HG03378 (cell line): ENCODE measurements at regions not wholly inside any gene's neighbourhood (a gene's known extent, or its start where the extent isn't known, plus 50 kb on each side); places are given as distances from the start of the nearest gene placed in this dataset.

Experiments used
- ATAC-seq: cut with Tn5 transposase; IDR thresholded peaks from one replicate; pipeline ENCODE4 v1.9.1; 2021; ENCODE audit warnings: mild to moderate bottlenecking, moderate library complexity; ENCODE audit not compliant: unreplicated experiment

GRCh38 chr6:113170454-113170853 is 686.7 kb upstream of the MARCKS start:
- ATAC-seq = no peak

DNA sequence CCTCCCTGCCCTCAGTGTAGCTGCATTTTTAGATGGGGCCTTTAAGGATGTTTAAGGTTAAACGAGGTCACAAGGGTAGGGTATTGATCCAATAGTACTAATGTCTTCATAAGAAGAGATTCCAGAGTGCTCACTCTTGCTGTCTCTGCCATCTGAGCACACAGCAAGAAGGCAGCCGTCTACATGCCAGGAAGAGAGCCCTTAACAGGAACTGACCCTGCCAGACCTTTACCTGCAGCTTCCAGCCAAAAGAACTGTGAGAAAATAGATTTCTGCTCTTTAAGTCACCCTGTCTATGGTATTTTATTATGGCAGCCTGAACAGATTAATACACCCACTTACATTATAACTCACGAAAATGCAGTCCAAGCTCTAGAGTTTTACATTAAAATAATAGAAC is 685.3 kb upstream of the MARCKS start:
- no peak for ATAC-seq

DNA sequence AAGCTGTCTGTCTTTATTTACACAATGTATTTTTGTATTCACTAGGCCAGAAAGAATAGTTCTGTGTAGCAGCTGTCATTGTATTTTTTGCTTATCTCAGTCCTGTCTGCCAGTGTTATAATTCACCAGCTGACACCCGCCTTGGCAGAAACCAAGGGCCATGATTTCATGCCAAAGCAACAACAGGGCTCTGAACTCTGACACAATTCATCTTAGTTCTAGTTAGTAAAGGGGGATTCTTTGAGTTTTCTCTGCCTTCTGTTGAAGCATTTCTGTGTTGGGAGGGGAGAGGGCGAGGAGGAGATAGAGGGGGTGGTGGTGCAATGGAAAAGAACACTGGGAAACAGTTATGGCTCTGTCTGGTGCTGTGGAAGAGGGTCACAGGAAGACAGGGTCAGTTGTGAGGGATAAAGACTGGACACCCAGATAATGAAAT is 684.6 kb upstream of the MARCKS start:
- ATAC-seq = no peak

GRCh38 chr6:113178349-113178748 is 678.8 kb upstream of the MARCKS start:
- no peak for ATAC-seq

DNA sequence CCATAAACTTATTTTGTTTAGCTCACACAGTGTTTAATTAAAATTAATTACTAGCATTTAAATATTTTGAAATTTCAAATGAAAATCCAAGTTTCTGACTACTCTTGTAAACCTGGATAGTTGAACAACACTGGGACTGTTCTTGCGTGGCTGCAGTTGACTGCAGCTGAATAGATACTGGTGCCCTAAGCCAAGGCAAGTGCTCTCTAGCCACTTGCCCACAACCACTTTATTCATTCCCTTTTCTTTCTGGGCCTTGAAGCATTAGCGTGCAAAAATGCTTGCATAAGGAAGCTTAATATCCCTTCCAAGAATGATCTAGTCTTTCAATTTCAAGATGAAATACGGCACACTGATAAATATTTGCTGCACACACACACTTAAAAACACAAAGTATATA is 676.0 kb upstream of the MARCKS start:
- ATAC-seq = no peak

GRCh38 chr6:113182370-113183141 is 674.6 kb upstream of the MARCKS start:
- ATAC-seq = no peak

DNA sequence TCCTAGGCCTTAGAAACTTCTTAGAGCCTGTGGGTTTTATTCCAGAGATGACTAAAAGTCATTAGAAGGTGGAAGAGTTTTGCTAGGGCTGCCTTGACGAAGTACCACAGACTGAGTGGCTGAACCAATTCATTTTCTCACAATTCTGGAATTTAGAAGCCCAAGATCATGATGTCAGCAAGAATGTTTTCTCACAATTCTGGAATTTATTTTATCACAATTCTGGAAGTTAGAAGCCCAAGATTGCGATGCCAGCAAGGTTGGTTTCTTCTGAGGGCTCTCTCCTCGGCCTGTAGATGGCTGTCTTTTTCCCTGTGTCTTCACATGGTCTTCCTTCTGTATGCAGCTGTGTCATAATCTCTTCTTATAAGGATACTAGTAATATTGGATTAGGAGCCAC is 672.9 kb upstream of the MARCKS start:
- ATAC-seq = no peak

DNA sequence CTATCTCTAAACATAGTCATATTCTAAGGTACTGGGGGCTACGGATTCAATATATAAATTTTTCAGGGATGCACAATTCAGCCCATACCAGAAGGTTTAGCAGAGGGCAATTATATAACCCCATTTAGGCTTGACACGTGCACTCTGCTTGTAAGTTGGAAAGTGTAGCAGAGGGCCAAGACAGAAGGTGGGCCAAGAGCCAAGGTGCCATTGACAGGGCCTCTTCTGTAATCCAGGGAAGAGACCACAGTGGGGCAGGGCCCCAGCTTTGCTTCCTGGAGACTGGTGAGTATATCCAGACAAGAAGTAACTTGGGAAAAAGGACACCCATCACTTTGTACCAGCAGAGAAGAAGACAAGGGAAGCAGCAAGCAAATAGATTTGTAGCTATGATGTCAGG is 672.4 kb upstream of the MARCKS start:
- ATAC-seq = no peak

- no peak for ATAC-seq
These were observed 671.8 kb upstream of the MARCKS start for GRCh38 chr6:113185299-113185698.

DNA sequence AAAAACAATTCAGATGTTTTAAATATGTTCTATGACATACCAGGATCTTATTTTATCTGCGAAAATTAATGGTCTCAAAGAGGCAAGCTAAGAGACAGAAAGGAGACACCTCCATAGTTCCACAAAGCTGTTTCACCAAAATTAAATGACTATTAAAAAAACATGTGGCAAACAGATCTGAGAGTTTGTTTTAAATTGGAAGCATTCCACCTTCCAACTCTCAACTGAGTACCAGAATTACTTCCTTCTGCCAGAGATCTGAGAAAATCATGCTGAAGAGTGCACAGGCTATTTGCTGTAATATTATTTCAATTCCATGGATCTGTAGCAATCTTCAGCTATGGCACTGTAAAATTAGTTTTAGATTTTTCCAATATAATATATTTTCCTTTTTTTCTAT is 669.5 kb upstream of the MARCKS start:
- ATAC-seq = no peak

DNA sequence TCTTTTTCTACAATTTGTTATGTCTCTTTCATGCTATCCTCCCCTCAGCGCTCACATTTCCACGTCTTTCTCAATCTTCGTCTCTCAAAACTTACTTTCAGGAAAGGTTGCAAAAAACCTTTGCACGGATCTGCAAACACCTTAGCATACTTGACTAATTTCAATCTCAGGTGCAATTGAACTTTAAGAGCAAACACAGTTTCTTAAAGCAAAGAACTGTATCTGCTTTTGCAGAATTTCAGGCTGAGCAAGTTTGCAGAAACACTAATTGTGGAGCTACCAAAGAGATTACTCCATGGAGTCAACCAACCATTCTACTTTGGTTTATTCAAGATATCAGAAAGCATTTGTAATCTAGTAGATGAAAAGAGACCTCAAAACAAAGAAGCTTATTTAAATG is 668.2 kb upstream of the MARCKS start:
- ATAC-seq = no peak

DNA sequence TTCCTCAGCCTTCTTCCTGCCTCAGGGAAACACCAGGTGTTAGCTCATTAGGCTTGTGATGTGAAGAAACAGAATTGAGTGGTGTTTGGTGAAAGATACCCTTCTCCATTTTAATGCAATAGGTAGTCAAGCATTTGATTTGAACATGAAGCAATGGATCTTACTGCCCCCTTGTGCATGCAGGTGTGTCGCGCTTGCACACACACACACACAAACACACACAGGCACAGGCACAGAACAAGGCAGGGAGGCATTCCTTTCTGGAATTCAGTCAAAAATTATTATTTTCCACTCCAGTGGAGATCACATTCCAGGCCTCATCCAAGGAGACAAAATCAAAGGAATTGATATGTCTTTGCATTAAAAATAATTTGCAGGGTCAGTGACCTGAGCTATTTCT is 667.0 kb upstream of the MARCKS start:
- ATAC-seq = no peak

DNA sequence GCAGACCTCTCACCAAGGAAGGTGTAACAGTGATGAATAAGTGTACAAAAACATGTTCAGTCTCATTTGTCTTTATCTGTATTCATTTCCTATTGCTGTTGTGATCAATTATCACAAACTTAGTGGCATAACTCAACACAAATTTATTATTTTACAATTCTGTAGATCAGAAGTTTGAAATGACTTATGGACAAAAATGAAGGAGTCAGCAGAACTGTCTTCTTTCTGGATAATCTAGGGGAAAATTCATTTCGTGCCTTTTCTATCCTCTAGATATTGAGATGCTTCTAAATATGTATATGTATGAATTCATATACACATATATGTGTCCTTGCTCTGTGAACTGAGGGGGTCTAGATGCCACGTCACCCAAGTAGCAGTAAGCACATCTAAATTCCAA is 663.1 kb upstream of the MARCKS start:
- ATAC-seq = no peak

- no peak for ATAC-seq
These were observed 654.1 kb upstream of the MARCKS start for GRCh38 chr6:113202852-113203714.

DNA sequence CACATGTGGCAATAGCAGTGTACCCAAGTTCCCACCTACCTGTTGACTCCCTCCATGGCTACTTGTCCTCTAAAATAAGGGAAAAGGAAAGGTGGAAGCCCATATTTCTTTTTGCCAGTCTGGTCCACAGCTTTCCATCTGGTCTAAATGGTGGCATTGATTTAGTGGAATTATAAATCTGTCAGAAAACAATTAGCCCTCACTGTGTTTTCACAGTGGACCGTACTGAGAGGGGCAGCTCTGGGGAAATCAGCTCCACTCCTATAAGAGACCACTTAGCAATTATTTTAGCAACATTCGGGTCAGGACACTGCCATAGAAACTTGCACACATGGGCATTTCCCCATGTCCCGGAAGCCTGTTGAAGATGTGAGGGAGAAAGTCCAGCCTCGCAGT is 653.4 kb upstream of the MARCKS start:
- ATAC-seq = no peak

DNA sequence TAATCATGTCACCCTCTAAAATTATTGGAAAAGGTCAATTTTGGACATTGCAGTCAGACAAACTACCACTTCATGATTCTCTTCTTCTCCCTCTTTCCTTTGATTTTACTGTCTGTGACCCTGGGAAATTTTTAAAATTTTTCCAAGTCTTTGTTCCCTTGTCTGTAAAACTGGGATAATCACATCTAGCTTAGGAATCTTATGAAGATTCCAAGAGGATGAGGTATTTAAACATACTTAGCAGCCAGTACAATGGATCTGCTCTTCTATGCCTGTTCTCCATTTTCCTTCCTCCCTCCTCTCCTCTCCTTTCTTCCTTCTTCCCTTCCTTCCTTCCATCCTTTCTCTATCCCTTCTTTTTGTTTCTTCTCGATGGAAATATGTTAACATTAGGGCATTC is 651.6 kb upstream of the MARCKS start:
- ATAC-seq = no peak

- ATAC-seq = no peak
These were observed 648.4 kb upstream of the MARCKS start for GRCh38 chr6:113208726-113209125.

- ATAC-seq = no peak
These were observed 647.8 kb upstream of the MARCKS start for GRCh38 chr6:113209315-113209714.

- no peak for ATAC-seq
These were observed 646.0 kb upstream of the MARCKS start for GRCh38 chr6:113211170-113211569.

DNA sequence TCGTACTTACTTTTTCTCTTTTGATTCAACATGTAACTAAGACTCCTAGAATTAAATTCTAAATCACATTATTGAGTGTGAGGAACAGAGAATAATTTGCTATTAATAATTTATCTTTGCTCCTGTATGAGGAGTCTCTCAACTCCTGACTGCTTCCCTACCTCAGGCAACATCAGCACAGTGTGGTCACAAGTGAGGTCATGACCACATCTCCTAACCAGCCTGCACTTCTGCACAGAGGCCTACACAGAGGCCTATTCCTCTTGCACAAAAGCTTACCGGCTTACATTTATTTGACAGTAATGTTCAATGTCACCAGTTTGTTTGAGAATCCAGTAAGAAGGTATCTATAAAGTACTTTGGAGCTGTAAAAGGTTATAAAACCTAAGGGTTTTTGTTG is 637.4 kb upstream of the MARCKS start:
- no peak for ATAC-seq

- no peak for ATAC-seq
These were observed 636.3 kb upstream of the MARCKS start for GRCh38 chr6:113220832-113221231.

GRCh38 chr6:113221850-113222249 is 635.3 kb upstream of the MARCKS start:
- no peak for ATAC-seq
